ENCODE measurements at regions not wholly inside any gene's neighbourhood (a gene's known extent, or its start where the extent isn't known, plus 50 kb on each side); places are given as distances from the start of the nearest gene placed in this dataset.
"Not testable (repeated sequence)": the region's sequence is repeated elsewhere in the genome, so short reads cannot be mapped to it uniquely, and the experiment has no call there.

DNA sequence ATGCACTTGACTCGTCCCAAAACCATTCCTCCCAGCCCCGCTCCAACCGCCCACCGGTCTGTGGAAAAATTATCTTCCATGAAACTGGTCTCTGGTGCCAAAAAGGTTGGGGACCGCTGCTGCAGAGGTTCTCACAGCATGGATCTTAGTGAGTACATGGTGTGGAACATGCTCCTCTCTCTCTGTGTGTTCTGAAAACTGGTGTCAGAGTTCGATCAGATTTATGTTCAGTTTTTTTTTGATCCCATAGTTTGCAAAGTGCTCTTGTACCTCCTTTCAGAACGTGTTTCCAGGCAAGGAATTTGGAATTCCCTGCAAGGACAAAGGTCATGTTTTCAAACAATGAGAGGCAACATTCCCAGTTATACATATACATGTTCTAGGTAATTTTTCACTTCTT, 61.2 kb upstream of the FAM171A1 start:
- Histone ChIP-seq H3K36me3 (ENCODE audit: control insufficient read depth, insufficient read depth, low read length) (no peaks in the 10 kb centered on the region), H3K9me3 (ENCODE audit: control insufficient read depth, low read length) (no peaks in the 10 kb centered on the region), H3K4me1 (ENCODE audit: control insufficient read depth, insufficient read depth, low read length, poor library complexity, severe bottlenecking) (no peaks in the 10 kb centered on the region), H3K27me3 (replicated peaks; ENCODE audit: control insufficient read depth, insufficient read depth, low read length, poor library complexity, severe bottlenecking) (no peaks in the 10 kb centered on the region), H3K4me3 (ENCODE audit: insufficient read depth, low read depth, low read length, poor library complexity, severe bottlenecking) (no peak overlapping the region), H3K27ac (ENCODE audit: insufficient read depth, low read length, poor library complexity, severe bottlenecking) (no peak overlapping the region)
- DNase-seq = no peak

DNA sequence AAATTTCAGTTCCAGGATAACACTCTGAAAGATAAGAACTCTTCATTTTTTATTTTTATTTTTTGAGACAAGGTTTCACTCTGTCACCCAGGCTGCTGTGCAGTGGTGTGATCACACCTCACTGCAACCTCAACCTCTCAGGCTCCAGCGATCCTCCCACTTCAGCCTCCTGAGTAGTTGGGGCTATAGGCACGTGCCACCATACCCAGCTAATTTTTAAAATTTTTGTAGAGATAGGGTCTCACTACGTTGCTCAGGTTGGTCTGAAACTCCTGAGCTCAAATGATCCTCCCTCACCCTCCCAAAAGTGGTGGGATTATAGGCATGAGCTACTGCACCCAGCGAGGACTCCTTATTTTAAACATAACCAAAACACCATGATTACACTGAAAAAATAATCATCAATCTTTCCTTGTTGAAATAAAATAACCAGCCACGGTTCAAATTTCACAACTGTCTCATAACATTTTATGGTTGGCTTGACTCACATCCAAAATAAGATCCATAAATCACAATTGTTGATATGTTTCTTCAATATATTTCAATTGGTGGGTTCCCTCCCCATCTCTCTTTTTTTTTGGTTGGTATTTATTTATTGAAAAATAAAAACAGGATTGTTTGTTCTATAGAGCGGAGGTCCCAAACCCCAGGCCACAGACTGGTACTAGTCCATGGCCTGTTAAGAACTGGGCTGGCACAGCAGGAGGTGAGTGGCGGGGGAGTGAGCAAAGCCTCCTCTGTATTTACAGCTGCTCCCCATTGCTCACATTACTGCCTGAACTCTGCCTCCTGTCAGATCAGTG, 60.1 kb upstream of the FAM171A1 start:
- Histone ChIP-seq H3K4me1 (ENCODE audit: control insufficient read depth, insufficient read depth, low read length, poor library complexity, severe bottlenecking) (no peaks in the 10 kb centered on the region), H3K36me3 (ENCODE audit: control insufficient read depth, insufficient read depth, low read length) (no peaks in the 10 kb centered on the region), H3K4me3 (ENCODE audit: insufficient read depth, low read depth, low read length, poor library complexity, severe bottlenecking) (no peak overlapping the region), H3K9me3 (ENCODE audit: control insufficient read depth, low read length) (no peaks in the 10 kb centered on the region), H3K27me3 (replicated peaks; ENCODE audit: control insufficient read depth, insufficient read depth, low read length, poor library complexity, severe bottlenecking) (no peaks in the 10 kb centered on the region), H3K27ac (ENCODE audit: insufficient read depth, low read length, poor library complexity, severe bottlenecking) (no peak overlapping the region)
- DNase-seq = no peak

DNA sequence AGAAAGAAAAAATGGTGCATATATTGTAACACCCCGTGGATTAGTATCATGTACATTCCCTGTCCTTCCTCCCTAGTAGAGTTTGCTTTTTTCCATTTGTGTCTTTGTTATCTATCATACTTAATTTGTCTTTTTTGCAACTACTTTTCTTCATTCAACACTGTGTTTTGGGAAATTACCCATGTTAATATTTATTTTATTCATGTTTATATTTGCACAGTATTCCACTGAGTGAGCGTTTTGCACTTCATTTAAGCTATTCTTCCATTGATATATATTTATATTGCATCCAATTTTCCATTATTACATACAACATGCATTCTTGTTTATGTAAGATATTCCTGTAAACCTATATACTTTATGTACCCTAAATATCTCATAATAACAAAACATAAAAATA, 57.6 kb upstream of the FAM171A1 start:
- Histone ChIP-seq H3K27me3 (replicated peaks; ENCODE audit: control insufficient read depth, insufficient read depth, low read length, poor library complexity, severe bottlenecking) (no peaks in the 10 kb centered on the region), H3K4me1 (ENCODE audit: control insufficient read depth, insufficient read depth, low read length, poor library complexity, severe bottlenecking) (no peaks in the 10 kb centered on the region), H3K27ac (ENCODE audit: insufficient read depth, low read length, poor library complexity, severe bottlenecking) (no peak overlapping the region), H3K9me3 (ENCODE audit: control insufficient read depth, low read length) (no peaks in the 10 kb centered on the region), H3K4me3 (ENCODE audit: insufficient read depth, low read depth, low read length, poor library complexity, severe bottlenecking) (no peak overlapping the region), H3K36me3 (ENCODE audit: control insufficient read depth, insufficient read depth, low read length) (no peaks in the 10 kb centered on the region)
- DNase-seq = no peak

DNA sequence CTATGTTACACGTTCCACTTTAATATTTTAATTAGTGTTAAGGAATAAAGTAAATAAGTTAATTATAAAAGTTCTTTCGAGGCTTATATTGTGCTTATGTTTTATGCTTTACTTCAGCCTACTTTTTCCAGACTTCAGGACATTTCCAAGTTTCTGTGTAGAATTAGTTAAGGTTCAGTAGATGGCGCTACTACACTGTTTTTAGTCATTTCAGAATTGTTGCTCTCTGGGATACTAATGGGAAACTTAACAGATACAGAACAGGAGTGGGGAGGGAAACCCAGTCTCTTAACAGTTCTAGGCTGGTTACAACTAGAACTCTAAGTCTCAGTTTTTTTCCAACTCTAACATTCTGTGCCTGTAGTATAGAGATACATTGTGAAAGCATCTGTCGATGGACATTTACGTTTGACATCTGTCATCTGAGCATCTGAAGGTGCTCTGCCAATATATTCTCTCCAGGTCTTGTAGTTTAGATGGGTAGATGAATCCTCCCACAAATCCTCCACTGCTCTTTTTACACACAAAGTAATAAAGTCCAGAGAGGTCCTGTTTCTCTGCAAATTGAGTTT, 56.8 kb upstream of the FAM171A1 start:
- DNase-seq = no peak

DNA sequence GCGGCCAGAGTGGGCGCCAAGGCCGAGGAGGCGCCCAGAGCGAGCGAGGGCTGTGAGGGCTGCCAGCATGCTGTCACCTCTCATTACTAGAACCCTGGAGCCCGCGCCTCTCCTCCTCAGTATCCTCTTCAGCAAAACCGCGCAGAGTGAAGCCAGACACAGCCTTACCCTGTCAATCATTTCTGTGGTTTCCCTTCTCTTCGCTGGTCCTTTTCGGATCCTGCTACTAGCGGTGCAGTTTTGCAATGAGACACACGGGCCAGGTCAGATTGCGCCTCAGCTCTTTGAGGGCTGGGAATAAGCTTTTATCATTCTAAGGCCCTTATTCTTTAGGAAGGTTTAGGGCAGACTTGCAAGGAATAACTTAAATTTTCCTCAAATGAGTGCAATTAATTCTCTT, 55.5 kb upstream of the FAM171A1 start:
- no peaks in the 10 kb centered on the region for H3K4me1 ChIP-seq (ENCODE audit: control insufficient read depth, insufficient read depth, low read length, poor library complexity, severe bottlenecking)
- no peak overlapping the region for H3K4me3 ChIP-seq (ENCODE audit: insufficient read depth, low read depth, low read length, poor library complexity, severe bottlenecking)
- no peaks in the 10 kb centered on the region for H3K36me3 ChIP-seq (ENCODE audit: control insufficient read depth, insufficient read depth, low read length)
- H3K9me3 ChIP-seq (ENCODE audit: control insufficient read depth, low read length) = no peaks in the 10 kb centered on the region
- no peak overlapping the region for H3K27ac ChIP-seq (ENCODE audit: insufficient read depth, low read length, poor library complexity, severe bottlenecking)
- DNase-seq = no peak
- no peaks in the 10 kb centered on the region for H3K27me3 ChIP-seq (replicated peaks; ENCODE audit: control insufficient read depth, insufficient read depth, low read length, poor library complexity, severe bottlenecking)

More for the DNA sequence above, 56.8 kb upstream of the FAM171A1 start:
- Histone ChIP-seq H3K36me3 (ENCODE audit: control insufficient read depth, insufficient read depth, low read length) (no peaks in the 10 kb centered on the region), H3K4me1 (ENCODE audit: control insufficient read depth, insufficient read depth, low read length, poor library complexity, severe bottlenecking) (no peaks in the 10 kb centered on the region), H3K27me3 (replicated peaks; ENCODE audit: control insufficient read depth, insufficient read depth, low read length, poor library complexity, severe bottlenecking) (no peaks in the 10 kb centered on the region), H3K4me3 (ENCODE audit: insufficient read depth, low read depth, low read length, poor library complexity, severe bottlenecking) (no peak overlapping the region), H3K9me3 (ENCODE audit: control insufficient read depth, low read length) (no peaks in the 10 kb centered on the region), H3K27ac (ENCODE audit: insufficient read depth, low read length, poor library complexity, severe bottlenecking) (no peak overlapping the region)

DNA sequence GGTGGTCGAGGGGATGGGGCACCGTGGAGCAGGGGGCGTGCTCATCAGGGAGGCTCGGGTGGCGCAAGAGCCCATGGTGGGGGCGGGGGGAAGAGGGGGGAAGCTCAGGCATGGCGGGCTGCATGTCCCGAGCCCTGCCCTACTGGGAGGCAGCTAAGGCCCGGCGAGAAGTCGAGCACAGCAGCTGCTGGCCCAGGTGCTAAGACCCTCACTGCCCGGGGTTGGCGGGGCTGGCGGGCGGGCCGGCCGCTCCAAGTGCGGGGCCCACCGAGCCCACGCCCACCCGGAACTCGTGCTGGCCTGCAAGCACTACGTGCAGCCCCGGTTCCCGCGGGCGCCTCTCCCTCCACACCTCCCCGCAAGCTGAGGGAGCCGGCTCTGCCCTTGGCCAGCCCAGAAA, 55.0 kb upstream of the FAM171A1 start:
- H3K27ac ChIP-seq (ENCODE audit: insufficient read depth, low read length, poor library complexity, severe bottlenecking) = no peak overlapping the region
- H3K9me3 ChIP-seq (ENCODE audit: control insufficient read depth, low read length) = no peaks in the 10 kb centered on the region
- no peaks in the 10 kb centered on the region for H3K36me3 ChIP-seq (ENCODE audit: control insufficient read depth, insufficient read depth, low read length)
- no peaks in the 10 kb centered on the region for H3K27me3 ChIP-seq (replicated peaks; ENCODE audit: control insufficient read depth, insufficient read depth, low read length, poor library complexity, severe bottlenecking)
- DNase-seq = no peak
- H3K4me3 ChIP-seq (ENCODE audit: insufficient read depth, low read depth, low read length, poor library complexity, severe bottlenecking) = no peak overlapping the region
- H3K4me1 ChIP-seq (ENCODE audit: control insufficient read depth, insufficient read depth, low read length, poor library complexity, severe bottlenecking) = no peaks in the 10 kb centered on the region

DNA sequence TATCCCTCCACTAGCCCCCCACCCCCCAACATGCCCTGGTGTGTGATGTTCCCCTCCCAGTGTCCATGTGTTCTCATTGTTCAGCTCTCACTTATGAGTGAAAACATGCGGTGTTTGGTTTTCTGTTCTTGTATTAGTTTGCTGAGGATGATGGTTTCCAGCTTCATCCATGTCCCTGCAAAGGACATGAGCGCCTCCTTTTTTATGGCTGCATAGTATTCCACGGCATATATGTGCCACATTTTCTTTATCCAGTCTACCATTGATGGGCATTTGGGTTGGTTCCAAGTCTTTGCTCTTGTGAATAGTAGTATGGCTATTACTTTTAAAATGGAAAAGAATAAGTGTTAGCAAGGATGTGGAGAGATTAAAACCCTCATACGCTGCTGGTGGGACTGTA, 50.8 kb upstream of the FAM171A1 start:
- not testable (repeated sequence) for H3K9me3 ChIP-seq (ENCODE audit: control insufficient read depth, low read length); DNase-seq; H3K27ac ChIP-seq (ENCODE audit: insufficient read depth, low read length, poor library complexity, severe bottlenecking); H3K4me3 ChIP-seq (ENCODE audit: insufficient read depth, low read depth, low read length, poor library complexity, severe bottlenecking); H3K27me3 ChIP-seq (replicated peaks; ENCODE audit: control insufficient read depth, insufficient read depth, low read length, poor library complexity, severe bottlenecking); H3K4me1 ChIP-seq (ENCODE audit: control insufficient read depth, insufficient read depth, low read length, poor library complexity, severe bottlenecking); H3K36me3 ChIP-seq (ENCODE audit: control insufficient read depth, insufficient read depth, low read length)

Measured in effector memory CD4-positive, alpha-beta T cell (primary cell).